ENCODE measurements at regions not wholly inside any gene's neighbourhood (a gene's known extent, or its start where the extent isn't known, plus 50 kb on each side); places are given as distances from the start of the nearest gene placed in this dataset.
A peak's percentile ranks its signal among the peaks of the same experiment; 100 is the strongest.

DNA sequence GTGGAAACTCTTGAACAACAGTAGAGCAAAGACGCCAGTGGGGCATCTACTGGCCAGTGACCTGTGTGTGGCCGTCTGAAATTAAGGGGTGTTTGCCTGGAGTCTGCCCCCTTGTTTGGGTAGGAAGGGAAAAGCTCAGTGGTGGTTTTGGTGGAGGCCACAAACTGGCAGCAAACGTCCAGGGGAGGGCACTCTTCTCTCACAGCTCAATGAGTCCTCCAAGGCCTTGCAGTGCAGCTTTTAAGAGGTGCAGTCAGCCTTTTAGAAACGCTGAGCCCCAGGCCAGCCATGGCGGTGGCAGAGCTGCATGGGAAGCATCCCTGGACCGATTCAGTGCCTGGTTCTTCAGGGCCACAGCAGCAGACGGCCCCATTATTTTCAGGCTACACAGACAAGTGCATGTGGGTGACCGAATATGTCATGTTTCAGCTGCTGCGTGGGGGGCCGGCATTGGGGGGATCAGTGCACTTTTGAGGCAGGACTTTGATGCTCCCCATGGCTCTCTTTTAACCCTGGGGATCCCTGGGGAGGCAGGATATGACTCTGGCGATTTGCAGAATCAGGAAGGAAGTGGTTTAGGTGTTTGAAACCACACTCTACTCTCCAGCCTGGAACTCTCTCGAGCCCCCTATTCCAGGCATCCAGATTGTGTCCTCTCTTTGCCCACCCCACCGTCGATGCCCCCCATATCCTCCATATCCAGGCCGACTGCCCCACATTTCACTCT lies 414.0 kb downstream of the PRDM2 start:
- FAIRE-seq: no peak
- Histone ChIP-seq H3K27me3 (ENCODE audit: control insufficient read depth, insufficient read depth, low read length) (no peaks in the 10 kb centered on the region), H3K9ac (ENCODE audit: low read length in 3 of 3) (no peak overlapping the region), H3K36me3 (ENCODE audit: control insufficient read depth in 2 of 3, insufficient read depth in 3 of 3, low read length in 3 of 3) (no peaks in the 10 kb centered on the region), H3K27ac (ENCODE audit: low read depth in 2 of 2, low read length in 2 of 2) (no peak overlapping the region), H3K9me3 (ENCODE audit: control insufficient read depth in 2 of 3, insufficient read depth in 1 of 3, low read length in 3 of 3) (no peaks in the 10 kb centered on the region), H3K4me1 (ENCODE audit: control insufficient read depth in 2 of 3, insufficient read depth in 2 of 3, low read depth in 1 of 3, low read length in 3 of 3) (no peaks in the 10 kb centered on the region), H3K4me3 (ENCODE audit: low read length in 3 of 3) (no peak overlapping the region)
- intact Hi-C loops (cut with DNase I): no loop called here
- peak; percentile 56 for TF ChIP-seq CTCF (IDR thresholded peaks at IDR 0.05; ENCODE audit: borderline replicate concordance, extremely low read depth, insufficient read depth)
- peak in 4 of 5 donors; percentile 72 to 84 (median 78) for DNase-seq

DNA sequence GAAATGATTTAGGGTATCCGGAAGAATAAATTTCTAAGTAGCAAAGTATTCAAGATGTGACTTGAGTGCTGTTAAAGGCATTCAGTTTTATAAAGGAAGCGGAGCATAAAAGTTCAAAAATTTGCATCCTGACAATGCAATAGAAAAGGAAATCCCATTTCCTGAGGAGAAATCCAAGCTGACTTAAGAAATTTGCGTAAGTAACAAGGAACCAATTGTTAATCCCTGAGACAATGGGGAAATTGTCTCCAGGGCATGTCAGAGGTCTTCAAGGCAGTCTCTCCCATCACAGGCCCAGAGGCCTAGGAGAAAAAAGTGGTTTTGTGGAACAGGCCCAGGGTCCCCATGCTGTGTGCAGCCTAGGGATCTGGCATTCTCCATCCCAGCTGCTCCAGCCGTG lies 416.0 kb downstream of the PRDM2 start:
- H3K4me3 ChIP-seq (ENCODE audit: low read length in 3 of 3): no peak overlapping the region
- no peaks in the 10 kb centered on the region for H3K36me3 ChIP-seq (ENCODE audit: control insufficient read depth in 2 of 3, insufficient read depth in 3 of 3, low read length in 3 of 3)
- no peak overlapping the region for H3K27ac ChIP-seq (ENCODE audit: low read depth in 2 of 2, low read length in 2 of 2)
- TF ChIP-seq CTCF (IDR thresholded peaks at IDR 0.05; ENCODE audit: borderline replicate concordance, extremely low read depth, insufficient read depth): no peak
- DNase-seq: no peak
- FAIRE-seq: no peak
- H3K4me1 ChIP-seq (ENCODE audit: control insufficient read depth in 2 of 3, insufficient read depth in 2 of 3, low read depth in 1 of 3, low read length in 3 of 3): no peaks in the 10 kb centered on the region
- no peaks in the 10 kb centered on the region for H3K9me3 ChIP-seq (ENCODE audit: control insufficient read depth in 2 of 3, insufficient read depth in 1 of 3, low read length in 3 of 3)
- no peak overlapping the region for H3K9ac ChIP-seq (ENCODE audit: low read length in 3 of 3)
- H3K27me3 ChIP-seq (ENCODE audit: control insufficient read depth, insufficient read depth, low read length): no peaks in the 10 kb centered on the region
- intact Hi-C loops (cut with DNase I): no loop called here

GRCh38 chr1:14117700-14118099 lies 417.7 kb downstream of the PRDM2 start:
- Histone ChIP-seq H3K27ac (ENCODE audit: low read depth in 2 of 2, low read length in 2 of 2) (no peak overlapping the region), H3K27me3 (ENCODE audit: control insufficient read depth, insufficient read depth, low read length) (no peaks in the 10 kb centered on the region), H3K4me1 (ENCODE audit: control insufficient read depth in 2 of 3, insufficient read depth in 2 of 3, low read depth in 1 of 3, low read length in 3 of 3) (no peaks in the 10 kb centered on the region), H3K4me3 (ENCODE audit: low read length in 3 of 3) (no peak overlapping the region), H3K9ac (ENCODE audit: low read length in 3 of 3) (no peak overlapping the region), H3K36me3 (ENCODE audit: control insufficient read depth in 2 of 3, insufficient read depth in 3 of 3, low read length in 3 of 3) (no peaks in the 10 kb centered on the region), H3K9me3 (ENCODE audit: control insufficient read depth in 2 of 3, insufficient read depth in 1 of 3, low read length in 3 of 3) (no peaks in the 10 kb centered on the region)
- intact Hi-C loops (cut with DNase I): no loop called here
- FAIRE-seq (no peak), DNase-seq (no peak)
- TF ChIP-seq CTCF (IDR thresholded peaks at IDR 0.05; ENCODE audit: borderline replicate concordance, extremely low read depth, insufficient read depth): no peak
